NCI-H2227 treated with DMSO at 0.1 percent for 48 hours (cell line): ENCODE measurements at regions not wholly inside any gene's neighbourhood (a gene's known extent, or its start where the extent isn't known, plus 50 kb on each side); places are given as distances from the start of the nearest gene placed in this dataset.

Experiments
- DNase-seq: peaks from one replicate; lab custom pipeline; 2025; lab: John Stamatoyannopoulos, UW

DNA sequence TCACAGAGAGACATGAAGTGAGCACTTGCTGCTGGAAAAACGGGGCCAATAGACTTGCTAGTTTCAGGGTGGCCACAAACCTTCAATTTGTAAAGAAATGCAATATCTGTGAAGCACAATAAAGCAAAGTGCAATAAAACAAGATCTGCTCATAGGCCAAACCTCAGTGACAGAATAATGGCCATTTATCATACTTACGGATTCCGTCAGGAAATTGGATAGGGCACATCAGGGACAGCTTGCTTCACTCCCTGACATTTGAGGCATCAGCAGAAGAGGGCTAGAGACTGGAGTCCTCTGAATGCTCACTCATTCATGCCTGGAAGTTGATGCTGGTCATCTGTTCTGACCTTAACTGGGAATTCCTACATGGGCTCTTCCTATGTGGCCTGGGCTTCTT is 165.5 kb upstream of the OPRM1 start:
- no peak for DNase-seq

DNA sequence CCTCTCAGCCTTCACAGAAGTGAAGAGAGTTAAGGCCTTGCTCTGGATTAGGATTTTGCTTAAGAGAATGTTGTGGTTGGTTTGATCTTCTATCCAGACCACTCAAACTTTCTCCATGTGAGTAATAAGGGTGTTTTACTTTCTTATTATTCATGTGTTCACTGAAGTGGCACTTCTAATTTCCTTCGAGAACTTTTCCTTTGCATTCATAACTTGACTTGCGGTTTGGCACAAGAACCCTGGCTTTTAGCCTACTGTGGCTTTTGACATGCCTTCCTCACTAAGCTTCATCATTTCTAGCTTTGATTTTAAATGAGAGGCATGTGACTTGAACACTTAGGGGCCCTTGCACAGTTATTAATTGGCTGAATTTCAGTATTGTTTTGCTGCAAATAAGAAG is 166.1 kb upstream of the OPRM1 start:
- DNase-seq, result no peak

DNA sequence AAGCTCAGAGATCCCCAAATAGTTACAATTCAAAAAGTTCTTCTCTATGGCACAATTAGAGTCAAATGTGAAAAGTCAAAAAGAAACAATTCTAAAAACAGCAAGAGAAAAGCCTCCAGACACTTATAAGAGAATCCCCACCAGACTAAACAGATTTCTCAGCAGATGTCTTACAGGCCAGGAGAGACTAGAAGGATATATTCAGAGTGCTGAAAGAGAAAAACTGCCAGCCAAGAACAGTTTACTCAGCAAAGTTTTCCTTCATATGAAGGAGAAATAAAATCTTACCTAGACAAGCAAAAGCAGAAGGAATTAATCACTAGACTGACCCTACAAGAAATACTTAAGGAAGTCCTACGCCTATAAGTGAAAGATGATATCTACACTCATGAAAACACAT is 176.1 kb upstream of the OPRM1 start:
- DNase-seq, result no peak

DNA sequence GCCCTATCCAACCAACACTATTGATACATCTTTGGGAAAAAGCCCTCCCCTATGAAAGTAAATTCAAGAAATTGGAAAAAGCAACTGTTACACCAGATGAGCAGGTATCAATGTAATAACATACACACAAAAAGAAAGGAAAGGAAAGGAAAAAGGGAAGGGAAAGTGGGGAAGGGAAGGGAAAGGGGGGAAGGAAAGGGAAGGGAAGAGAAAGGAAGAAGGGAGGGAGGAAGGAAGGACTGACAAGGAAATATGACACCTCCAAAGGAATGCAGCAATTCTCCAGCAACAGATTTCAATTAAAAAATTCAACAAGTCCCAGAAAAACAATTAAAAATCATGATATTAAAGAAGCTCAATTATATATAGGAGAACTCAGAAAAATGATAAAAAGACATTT is 176.9 kb upstream of the OPRM1 start:
- DNase-seq, result no peak

DNA sequence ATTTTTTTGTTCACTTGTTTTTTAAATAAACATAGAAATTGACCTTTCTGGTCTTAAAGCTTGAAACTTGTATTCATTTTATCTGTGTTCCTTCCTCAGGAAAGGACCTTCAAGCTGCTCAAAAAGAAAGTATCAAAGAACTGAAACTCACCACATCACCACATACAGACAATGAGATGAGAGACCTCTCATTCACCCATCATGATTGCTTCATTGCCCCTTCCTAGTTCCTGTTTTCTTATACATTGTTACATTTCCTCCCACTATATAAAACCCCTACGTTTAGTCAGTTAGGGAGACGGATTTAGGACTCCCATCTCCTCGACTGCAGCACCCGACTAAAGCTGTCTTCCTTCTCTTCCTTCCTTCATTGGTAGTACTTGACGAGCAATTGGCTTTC is 180.5 kb upstream of the OPRM1 start:
- no peak for DNase-seq

DNA sequence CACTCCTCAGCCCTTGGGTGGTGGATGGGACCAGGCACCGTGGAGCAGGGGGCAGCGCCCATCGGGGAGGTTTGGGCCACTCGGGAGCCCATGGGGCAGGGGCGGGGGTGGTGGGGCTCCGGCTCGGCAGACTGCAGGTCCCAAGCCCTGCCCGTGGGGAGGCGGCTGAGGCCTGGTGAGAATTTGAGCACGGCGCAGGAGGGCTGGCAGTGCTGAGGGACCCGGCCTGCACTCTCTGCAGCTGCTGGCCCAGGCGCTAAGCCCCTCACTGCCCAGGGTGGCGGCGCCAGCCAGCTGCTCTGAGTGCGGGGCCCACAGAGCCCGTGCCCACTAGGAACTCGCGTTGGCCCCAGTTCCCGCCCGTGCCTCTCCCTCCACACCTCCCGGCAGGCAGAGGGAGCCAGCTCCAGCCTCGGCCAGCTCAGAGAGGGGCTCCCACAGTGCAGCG is 182.1 kb upstream of the OPRM1 start:
- DNase-seq, result no peak

DNA sequence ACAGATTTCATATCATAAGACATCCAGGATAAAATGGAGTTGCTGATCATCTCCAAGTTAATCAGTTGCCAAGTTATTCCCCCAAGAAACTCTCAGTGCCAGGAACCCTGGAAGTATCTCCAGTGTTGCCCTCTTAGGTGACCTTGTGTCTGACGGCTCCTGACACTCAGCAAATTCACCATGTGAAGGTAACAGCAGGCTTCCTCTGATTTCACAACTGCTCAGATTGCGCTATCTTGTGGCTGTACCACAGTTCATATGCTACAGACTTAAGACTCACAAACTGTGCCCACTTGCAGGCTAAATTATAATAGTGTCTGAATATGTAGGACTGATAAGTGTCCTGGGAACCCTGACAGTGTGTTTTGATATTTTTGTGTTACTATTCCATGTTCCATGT is 186.6 kb upstream of the OPRM1 start:
- no peak for DNase-seq

DNA sequence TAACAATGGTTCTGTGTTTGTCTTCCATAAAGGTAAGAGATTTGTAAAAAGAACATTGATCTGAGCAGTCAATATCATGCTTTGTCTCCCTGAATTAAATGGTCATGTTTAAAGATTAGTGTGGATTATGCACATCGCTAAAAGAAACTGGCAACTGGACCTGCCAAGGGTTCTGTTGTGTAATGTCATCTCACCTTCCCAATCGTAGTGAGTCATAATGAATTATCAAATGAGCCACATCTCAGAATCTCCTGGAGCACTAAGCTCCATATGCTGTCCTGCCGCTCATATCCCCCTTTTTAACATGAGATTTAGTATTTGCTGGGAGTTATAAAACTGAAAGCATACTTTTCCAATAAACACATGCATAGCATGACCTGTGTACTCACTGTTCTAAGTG is 187.0 kb upstream of the OPRM1 start:
- DNase-seq, result no peak

DNA sequence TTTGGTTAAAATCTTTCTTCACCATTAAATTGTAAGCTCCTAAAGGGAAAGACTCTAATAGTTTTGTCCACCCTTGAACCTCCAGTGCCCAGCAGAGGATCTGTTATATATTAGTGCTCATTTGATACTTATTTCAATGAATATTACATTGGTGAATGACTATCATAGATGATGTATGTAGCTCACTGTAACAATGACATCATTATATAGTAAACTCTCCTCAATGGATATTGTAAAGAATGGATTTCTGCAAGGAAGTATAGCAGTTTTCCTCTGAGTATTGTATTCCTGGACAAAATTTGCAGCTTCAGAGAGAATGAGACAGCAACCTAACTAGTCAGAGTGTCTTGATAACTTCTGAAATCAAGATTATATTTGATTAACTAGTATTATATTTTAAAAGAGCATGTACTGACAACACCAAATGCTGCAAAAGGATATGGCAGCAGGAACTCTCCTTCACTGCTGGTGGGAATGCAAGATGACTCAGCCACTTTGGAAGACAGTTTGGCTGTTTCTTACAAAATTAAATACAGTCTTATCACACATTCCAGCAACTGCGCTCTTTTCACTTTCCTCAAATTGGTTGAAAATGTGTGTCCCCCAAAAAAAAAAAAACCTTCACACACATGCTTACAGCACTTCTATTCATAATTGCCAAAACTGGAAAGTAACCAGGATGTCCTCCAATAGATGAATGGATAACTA is 189.8 kb upstream of the OPRM1 start:
- DNase-seq, result no peak

DNA sequence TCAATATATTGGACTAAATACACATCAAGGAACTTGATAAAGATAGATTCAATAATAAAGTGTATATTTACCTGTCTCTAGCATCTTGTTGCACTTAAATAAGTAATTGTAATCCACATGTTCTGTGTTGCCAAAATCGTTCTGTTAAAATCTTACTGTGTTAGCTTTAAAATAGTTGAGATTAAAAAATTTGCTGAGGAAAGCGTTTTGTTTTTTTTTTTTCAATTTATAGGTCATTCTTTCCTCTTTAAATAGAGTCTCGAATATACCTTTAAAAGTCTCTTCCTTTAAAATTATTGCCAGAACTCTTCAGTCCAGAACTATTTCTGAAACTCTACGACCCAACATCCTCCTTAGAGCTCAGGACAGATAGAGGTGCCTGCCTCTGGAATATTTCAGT is 195.6 kb upstream of the OPRM1 start:
- no peak for DNase-seq

DNA sequence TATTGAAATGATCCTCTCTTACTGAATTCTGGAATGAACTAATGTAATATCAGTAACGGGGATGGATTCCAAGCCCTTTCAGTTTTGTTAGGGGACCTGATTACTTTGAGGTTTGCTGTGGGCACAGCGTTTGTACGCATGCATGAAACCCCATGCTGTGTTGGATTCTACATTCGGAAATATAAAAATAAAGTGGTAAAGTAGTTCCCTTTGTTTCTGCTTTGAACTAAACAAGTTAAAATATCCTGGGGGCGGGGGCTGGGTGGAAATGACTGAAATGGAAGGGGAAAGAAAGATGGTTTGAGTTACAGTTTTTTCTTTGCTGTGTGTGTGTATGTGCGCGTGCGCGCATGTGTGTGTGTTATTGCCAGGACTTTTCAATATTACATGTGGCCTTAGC is 196.5 kb upstream of the OPRM1 start:
- no peak for DNase-seq

DNA sequence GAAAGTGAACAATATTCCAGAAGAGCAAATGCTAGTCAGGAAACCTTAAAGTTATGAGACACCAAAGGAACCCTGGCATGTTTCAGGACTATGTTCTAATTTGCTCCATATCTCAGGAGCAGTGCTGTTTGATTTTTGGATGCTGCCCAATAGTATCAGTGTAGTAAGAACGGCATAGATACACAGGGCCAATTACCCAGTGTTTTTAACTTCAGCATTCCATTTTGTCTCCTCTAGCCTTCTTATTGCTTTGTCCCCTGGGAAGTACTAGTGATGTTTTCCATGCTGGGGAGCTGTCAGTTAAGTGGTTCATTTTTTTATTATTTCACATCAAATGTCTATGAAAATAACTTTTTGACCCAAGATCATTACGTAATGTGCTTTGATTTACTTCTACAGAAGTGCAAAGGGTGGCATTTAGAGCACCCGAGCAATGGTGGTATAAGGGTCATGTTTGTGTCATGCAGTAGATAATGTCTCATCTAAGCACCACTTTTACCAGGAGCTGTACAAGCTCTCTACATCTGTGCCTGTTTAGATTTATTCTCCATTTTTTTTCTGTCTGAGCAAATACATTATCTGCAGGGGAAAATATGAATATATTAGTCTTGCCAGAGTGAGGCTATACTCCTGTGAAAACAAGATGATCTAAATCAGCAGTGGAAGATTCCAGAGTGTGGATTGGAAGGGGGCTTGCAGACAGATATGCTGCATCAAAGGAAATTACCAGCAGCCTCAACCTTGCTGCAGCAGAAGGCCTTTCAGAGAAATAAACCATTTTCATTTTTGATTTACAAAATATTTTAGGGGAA is 198.8 kb upstream of the OPRM1 start:
- no peak for DNase-seq

DNA sequence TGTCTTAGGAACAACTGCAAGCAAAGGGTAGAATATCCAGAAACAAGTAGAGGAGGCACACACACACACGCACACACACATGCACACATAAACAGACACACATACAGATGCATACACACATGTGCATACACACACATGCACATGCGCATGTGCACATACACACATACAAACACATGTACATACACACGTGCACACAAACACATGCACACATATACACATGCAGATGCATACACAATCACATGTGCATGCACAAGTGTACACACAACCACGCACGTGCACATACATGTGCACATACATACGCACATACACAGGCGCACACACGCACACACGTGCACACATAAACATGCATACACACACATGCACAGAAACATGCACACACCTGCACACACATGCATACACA is 206.5 kb upstream of the OPRM1 start:
- DNase-seq, result no peak

DNA sequence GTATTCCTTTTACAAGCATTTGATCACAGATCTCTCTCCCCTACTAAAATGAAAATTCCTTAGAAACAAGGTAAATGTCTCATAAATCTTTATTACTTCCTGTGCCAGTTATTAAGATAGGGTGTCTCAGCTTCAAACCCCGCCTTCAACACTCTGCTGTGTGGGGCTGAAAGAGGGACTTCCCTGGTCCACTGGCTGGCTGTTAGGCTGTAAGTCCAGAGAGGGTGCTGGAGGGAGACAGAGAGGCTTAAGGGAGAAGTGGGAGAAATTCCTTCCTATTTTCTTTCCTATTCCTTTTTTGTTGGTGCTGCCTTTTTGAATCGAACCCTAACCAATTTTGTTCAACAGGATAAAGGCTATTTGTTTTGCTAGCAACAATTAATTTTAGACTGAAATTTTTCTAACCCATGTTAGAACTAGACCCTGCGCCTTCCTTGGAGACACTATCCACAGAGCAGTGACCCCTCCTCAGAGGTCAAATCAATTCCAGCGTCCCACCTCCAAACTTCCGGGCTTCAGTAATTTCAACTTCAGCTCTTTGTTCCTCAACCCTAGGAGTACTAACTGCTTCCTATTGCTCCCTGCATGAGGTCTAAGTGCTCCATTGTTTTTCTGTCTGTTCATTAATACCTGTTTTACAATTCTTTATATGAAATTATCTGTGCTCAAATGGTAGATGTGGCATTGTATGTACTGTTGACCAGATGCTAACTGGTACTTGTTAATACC is 207.5 kb upstream of the OPRM1 start:
- DNase-seq, result no peak

DNA sequence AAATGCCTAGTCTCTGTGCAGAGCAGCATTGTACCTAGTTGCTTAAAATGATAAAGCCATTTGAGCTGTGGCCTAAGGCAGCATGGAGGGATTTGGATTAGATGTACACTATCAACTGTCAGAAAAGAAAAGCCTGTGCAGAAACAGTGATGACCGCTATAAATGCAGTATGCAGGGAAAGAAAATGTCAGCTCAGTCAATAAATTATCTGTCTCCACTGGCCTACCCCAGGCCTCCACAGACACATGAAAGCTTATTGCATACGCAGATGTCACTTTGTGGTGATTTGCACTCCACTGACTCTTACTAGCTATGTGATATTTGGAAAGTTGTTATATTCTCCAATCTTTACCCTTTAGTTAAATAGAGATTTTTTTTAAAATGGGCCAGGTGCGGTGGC is 221.9 kb upstream of the OPRM1 start:
- DNase-seq, result no peak

DNA sequence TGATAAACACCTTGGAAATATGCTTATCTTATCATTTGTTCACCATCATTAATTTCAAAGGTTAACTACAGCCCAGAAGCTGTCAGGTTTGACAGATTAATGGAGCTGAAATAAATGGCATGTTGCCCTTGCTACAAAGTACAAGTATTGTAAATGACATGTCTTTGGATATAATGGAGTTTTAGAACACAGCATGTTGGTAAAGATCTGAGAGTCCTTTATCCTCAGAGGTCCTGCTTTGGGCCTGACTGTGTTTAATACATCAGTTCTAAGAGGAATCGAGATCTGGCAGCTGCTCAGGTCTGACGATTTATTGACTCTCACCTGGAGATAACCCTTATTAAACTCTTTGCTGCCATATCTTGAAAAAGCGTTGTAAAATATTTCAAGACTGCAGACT is 222.7 kb upstream of the OPRM1 start:
- DNase-seq, result peak; percentile 13

DNA sequence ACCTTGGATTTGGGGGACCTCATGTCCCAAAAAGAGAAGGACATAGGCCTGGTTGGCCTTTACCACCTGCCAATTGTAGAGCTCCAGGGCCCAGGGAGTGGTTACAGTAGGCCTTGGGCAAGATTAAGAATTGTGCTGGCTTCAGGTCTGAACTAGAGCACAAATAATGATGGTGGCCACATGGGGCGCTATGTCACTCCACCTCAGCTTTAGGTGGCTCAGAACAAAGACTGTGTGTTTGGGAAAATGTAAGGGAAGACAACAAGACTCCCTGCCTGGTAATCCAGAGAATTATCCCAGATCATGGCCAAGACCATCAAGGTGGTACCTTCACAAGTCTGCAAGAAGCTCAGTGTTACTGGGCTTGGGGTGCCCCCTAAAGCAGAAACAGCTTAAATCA is 224.9 kb upstream of the OPRM1 start:
- DNase-seq, result no peak

DNA sequence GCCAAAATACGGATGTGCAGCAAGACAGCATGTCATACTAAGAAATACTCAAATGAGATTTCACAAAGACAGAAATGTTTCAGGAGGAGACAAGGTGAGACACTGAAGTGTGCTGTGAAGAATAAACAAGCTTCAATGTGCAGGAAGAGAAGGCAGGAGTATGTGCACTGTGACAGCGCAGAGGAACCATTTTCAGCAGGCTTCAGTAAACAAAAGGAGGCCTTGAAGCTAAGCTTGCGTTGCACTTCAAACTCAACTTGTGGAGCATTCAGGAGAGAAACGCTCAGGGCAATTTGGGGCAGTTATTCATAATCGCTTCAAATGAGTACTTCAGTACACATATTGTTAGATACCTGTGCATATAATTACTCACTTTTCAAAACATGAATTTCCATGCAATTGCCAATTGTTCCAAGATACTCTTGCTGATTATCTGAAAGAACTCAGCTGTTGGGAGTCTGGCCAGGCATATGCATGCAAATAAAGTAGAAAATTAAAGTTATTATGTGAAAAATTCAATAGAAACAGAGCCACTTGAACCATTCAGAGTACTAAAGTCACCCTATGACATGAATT is 234.2 kb upstream of the OPRM1 start:
- peak; percentile 0 for DNase-seq

DNA sequence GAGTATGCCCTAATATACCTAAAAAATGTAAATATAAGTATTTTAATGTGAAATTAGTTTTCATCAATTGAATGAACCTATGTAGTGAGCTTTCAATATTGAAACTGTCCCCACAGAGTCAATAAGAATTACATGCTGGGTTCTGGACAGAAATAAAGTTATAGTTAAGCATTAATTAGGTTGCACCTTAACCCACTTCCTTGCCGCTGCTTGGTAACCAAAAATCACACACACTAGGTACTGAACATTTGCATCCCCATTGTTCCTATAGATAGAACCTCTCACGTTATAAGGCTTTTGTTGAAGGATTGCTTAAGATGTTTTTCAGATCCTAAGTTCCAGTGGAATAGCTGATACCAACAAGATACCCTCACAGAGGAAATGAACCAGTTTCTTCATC is 237.1 kb upstream of the OPRM1 start:
- no peak for DNase-seq

DNA sequence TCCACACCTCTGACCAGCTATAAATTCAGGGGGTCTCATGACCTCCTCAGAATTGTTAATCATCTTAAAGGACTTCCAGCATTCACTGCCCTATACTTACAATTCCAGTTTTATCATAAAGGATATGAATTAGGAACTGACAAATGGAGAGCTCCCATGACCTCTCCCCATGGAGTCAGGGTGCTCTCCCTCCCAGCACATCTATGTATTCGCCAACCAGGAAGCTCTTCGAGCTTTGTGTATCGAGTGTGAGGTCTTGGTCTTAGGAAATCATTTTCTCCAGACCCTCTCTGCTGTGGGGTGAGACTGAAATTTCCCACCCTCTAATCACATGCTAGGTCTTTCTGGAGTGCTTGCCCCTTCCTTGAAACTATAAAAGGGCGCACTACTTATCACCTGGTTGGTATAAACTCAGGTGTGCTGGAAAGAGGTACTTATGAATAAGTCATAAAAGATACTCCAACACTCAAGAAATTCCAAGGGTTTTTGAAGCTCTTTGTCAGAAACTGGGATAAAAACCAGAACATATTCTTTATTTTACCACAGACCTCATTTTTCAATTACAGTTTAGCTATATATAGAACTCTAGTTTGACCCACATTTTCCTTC is 238.4 kb upstream of the OPRM1 start:
- DNase-seq, result no peak

DNA sequence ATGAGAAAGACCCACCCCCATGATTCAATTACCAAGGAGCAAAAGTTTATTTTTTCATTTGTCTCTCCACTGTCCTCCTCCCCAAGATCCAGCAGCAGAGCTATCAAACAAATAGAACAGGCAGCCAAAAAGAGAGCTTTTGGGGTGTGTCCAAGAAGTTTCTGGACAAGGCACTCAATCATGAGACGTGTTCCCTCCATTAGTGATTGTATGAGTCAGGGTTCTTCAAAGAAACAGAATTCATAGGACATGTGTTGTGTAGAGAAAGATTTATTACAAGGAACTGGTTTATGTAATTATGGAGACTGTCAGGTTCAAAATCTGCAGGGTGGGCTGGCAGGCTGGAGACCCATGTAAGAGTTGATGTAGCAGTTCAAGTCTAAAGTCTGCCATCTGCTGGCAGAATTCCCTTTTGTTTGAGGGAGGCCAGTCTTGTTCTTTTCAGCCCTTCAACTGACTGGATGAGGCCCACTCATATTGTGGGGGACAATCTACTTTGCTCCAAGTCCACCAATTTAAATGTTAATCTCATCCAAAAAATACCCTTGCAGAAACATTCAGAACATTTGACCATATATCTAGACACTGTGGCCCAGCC is 248.1 kb upstream of the OPRM1 start:
- no peak for DNase-seq

DNA sequence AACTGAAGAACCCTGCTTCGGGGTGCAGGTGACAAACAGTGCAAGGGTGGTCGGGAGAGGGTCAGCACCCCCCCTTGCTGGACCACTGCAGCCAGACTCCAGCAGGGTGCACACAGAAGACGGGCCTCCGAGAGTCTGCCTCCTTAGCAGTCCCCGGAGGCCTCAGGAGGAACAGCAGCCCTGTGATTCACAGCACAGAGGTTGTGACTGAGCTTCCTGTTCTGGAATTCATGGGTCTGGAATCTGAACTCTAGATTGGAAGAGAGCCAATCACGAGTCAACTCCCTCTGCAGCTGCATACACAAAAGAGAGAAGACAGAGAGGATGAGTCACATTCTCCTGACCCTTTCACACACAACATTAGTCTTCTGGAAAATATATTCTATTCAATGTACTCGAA is 249.0 kb upstream of the OPRM1 start:
- no peak for DNase-seq
